Stimulated activated CD4-positive, alpha-beta T cell treated with anti-CD3 and anti-CD28 coated beads, Interleukin-15, amount 100 ng/mL, for 48 hours (primary cell): ENCODE measurements at regions not wholly inside any gene's neighbourhood (a gene's known extent, or its start where the extent isn't known, plus 50 kb on each side); places are given as distances from the start of the nearest gene placed in this dataset.

Experiments used
- DNase-seq, 2 donors: peaks; one replicate each; pipeline ENCODE4 v3.0.0-alpha.2; 2020; ENCODE audit warnings: low read depth in 2 of 2

- DNase-seq, result no peak
Observed at GRCh38 chr17:34711646-34712045, 132.3 kb downstream of the TMEM132E start.

- DNase-seq, result no peak
Observed at GRCh38 chr17:34710226-34710625, 130.8 kb downstream of the TMEM132E start.

GRCh38 chr17:34709158-34709754 is 129.9 kb downstream of the TMEM132E start:
- no peak for DNase-seq

- no peak for DNase-seq
Observed at GRCh38 chr17:34706029-34706428, 126.6 kb downstream of the TMEM132E start.

- DNase-seq, result no peak
Observed at GRCh38 chr17:34703533-34703932, 124.2 kb downstream of the TMEM132E start.

- DNase-seq, result no peak
Observed at GRCh38 chr17:34699181-34699580, 119.8 kb downstream of the TMEM132E start.

- DNase-seq, result no peak
Observed at GRCh38 chr17:34692920-34693319, 113.5 kb downstream of the TMEM132E start.
